ENCODE measurements at regions not wholly inside any gene's neighbourhood (a gene's known extent, or its start where the extent isn't known, plus 50 kb on each side); places are given as distances from the start of the nearest gene placed in this dataset.
A peak's percentile ranks its signal among the peaks of the same experiment; 100 is the strongest.
"Not testable (repeated sequence)": the region's sequence is repeated elsewhere in the genome, so short reads cannot be mapped to it uniquely, and the experiment has no call there.

GRCh38 chr3:106488331-106488730, 619.5 kb upstream of the CBLB start:
- DNase-seq (ENCODE audit: low read depth in 2 of 3, low spot score in 2 of 3), result no peak

- DNase-seq (ENCODE audit: low read depth in 2 of 3, low spot score in 2 of 3), result no peak
Observed at GRCh38 chr3:106491796-106492195, 623.0 kb upstream of the CBLB start.

GRCh38 chr3:106508331-106508893, 639.6 kb upstream of the CBLB start:
- DNase-seq (ENCODE audit: low read depth in 2 of 3, low spot score in 2 of 3), result no peak

- no peak for DNase-seq (ENCODE audit: low read depth in 2 of 3, low spot score in 2 of 3)
Observed at GRCh38 chr3:106510206-106510605, 641.4 kb upstream of the CBLB start.

GRCh38 chr3:106512846-106513245, 644.0 kb upstream of the CBLB start:
- DNase-seq (ENCODE audit: low read depth in 2 of 3, low spot score in 2 of 3), result no peak

- DNase-seq (ENCODE audit: low read depth in 2 of 3, low spot score in 2 of 3), result peak in 2 of 3 donors; percentile 16 to 52
Observed at GRCh38 chr3:106514431-106514830, 645.6 kb upstream of the CBLB start.

- DNase-seq (ENCODE audit: low read depth in 2 of 3, low spot score in 2 of 3), result no peak
Observed at GRCh38 chr3:106518516-106518915, 649.7 kb upstream of the CBLB start.

- DNase-seq (ENCODE audit: low read depth in 2 of 3, low spot score in 2 of 3), result no peak
Observed at GRCh38 chr3:106522397-106522796, 653.6 kb upstream of the CBLB start.

- DNase-seq (ENCODE audit: low read depth in 2 of 3, low spot score in 2 of 3), result no peak
Observed at GRCh38 chr3:106528932-106529331, 660.1 kb upstream of the CBLB start.

- DNase-seq (ENCODE audit: low read depth in 2 of 3, low spot score in 2 of 3), result no peak
Observed at GRCh38 chr3:106529738-106530137, 660.9 kb upstream of the CBLB start.

GRCh38 chr3:106530367-106530766, 661.6 kb upstream of the CBLB start:
- DNase-seq (ENCODE audit: low read depth in 2 of 3, low spot score in 2 of 3), result no peak

- not testable (repeated sequence) for DNase-seq (ENCODE audit: low read depth in 2 of 3, low spot score in 2 of 3)
Observed at GRCh38 chr3:106531771-106532329, 663.0 kb upstream of the CBLB start.

- DNase-seq (ENCODE audit: low read depth in 2 of 3, low spot score in 2 of 3), result no peak
Observed at GRCh38 chr3:106533093-106533787, 664.4 kb upstream of the CBLB start.

- no peak for DNase-seq (ENCODE audit: low read depth in 2 of 3, low spot score in 2 of 3)
Observed at GRCh38 chr3:106533788-106534160, 665.0 kb upstream of the CBLB start.

GRCh38 chr3:106534206-106534605, 665.4 kb upstream of the CBLB start:
- peak in 2 of 3 donors; percentile 18 to 63 for DNase-seq (ENCODE audit: low read depth in 2 of 3, low spot score in 2 of 3)

GRCh38 chr3:106540743-106541142, 671.9 kb upstream of the CBLB start:
- no peak for DNase-seq (ENCODE audit: low read depth in 2 of 3, low spot score in 2 of 3)

- DNase-seq (ENCODE audit: low read depth in 2 of 3, low spot score in 2 of 3), result no peak
Observed at GRCh38 chr3:106542101-106542769, 673.4 kb upstream of the CBLB start.

GRCh38 chr3:106552351-106553043, 683.7 kb upstream of the CBLB start:
- no peak for DNase-seq (ENCODE audit: low read depth in 2 of 3, low spot score in 2 of 3)

GRCh38 chr3:106560451-106560966, 691.7 kb upstream of the CBLB start:
- no peak for DNase-seq (ENCODE audit: low read depth in 2 of 3, low spot score in 2 of 3)

GRCh38 chr3:106566277-106566676, 697.5 kb upstream of the CBLB start:
- DNase-seq (ENCODE audit: low read depth in 2 of 3, low spot score in 2 of 3), result no peak

GRCh38 chr3:106570426-106570825, 701.6 kb upstream of the CBLB start:
- DNase-seq (ENCODE audit: low read depth in 2 of 3, low spot score in 2 of 3), result no peak
